Stimulated activated CD4-positive, alpha-beta T cell treated with anti-CD3 and anti-CD28 coated beads, Interleukin-1b, Interleukin-23, amount 100 ng/mL, for 4 hours (primary cell): ENCODE measurements at regions not wholly inside any gene's neighbourhood (a gene's known extent, or its start where the extent isn't known, plus 50 kb on each side); places are given as distances from the start of the nearest gene placed in this dataset.

Experiments
- DNase-seq, 2 donors: peaks; one replicate each; pipeline ENCODE4 v3.0.0-alpha.2; 2020; ENCODE audit warnings: low read depth in 2 of 2

GRCh38 chr16:5541356-5541755 is 443.8 kb upstream of the EEF2KMT start:
- no peak for DNase-seq

GRCh38 chr16:5537347-5537746 is 439.8 kb upstream of the EEF2KMT start:
- DNase-seq = no peak

- DNase-seq = no peak
Measured at GRCh38 chr16:5533321-5533888, 435.8 kb upstream of the EEF2KMT start.

- no peak for DNase-seq
Measured at GRCh38 chr16:5527817-5528216, 430.2 kb upstream of the EEF2KMT start.

- no peak for DNase-seq
Measured at GRCh38 chr16:5526826-5527225, 429.2 kb upstream of the EEF2KMT start.

GRCh38 chr16:5523829-5524228 is 426.2 kb upstream of the EEF2KMT start:
- DNase-seq = no peak

GRCh38 chr16:5516115-5516514 is 418.5 kb upstream of the EEF2KMT start:
- DNase-seq = no peak

GRCh38 chr16:5512014-5512413 is 414.4 kb upstream of the EEF2KMT start:
- no peak for DNase-seq

GRCh38 chr16:5510819-5511370 is 413.3 kb upstream of the EEF2KMT start:
- no peak for DNase-seq

- DNase-seq = no peak
Measured at GRCh38 chr16:5509794-5510193, 412.2 kb upstream of the EEF2KMT start.

- DNase-seq = no peak
Measured at GRCh38 chr16:5509336-5509735, 411.7 kb upstream of the EEF2KMT start.

- no peak for DNase-seq
Measured at GRCh38 chr16:5508371-5508770, 410.8 kb upstream of the EEF2KMT start.

- no peak for DNase-seq
Measured at GRCh38 chr16:5506021-5506420, 408.4 kb upstream of the EEF2KMT start.

GRCh38 chr16:5505091-5505887 is 407.7 kb upstream of the EEF2KMT start:
- DNase-seq = no peak

GRCh38 chr16:5504064-5504781 is 406.6 kb upstream of the EEF2KMT start:
- no peak for DNase-seq

GRCh38 chr16:5502944-5503343 is 405.3 kb upstream of the EEF2KMT start:
- no peak for DNase-seq

- DNase-seq = no peak
Measured at GRCh38 chr16:5502467-5502869, 404.9 kb upstream of the EEF2KMT start.

GRCh38 chr16:5500526-5500925 is 402.9 kb upstream of the EEF2KMT start:
- DNase-seq = no peak

- no peak for DNase-seq
Measured at GRCh38 chr16:5498562-5498961, 401.0 kb upstream of the EEF2KMT start.

- DNase-seq = no peak
Measured at GRCh38 chr16:5496013-5496412, 398.4 kb upstream of the EEF2KMT start.

- no peak for DNase-seq
Measured at GRCh38 chr16:5490499-5490898, 392.9 kb upstream of the EEF2KMT start.

- no peak for DNase-seq
Measured at GRCh38 chr16:5488581-5488980, 391.0 kb upstream of the EEF2KMT start.

GRCh38 chr16:5487728-5488127 is 390.1 kb upstream of the EEF2KMT start:
- DNase-seq = no peak
